ENCODE measurements at regions not wholly inside any gene's neighbourhood (a gene's known extent, or its start where the extent isn't known, plus 50 kb on each side); places are given as distances from the start of the nearest gene placed in this dataset.

GRCh38 chr4:145302725-145303124, 122.3 kb upstream of the OTUD4 start:
- H3K4me3 Mint-ChIP-seq, result no peak overlapping the region

GRCh38 chr4:145301386-145302080, 121.1 kb upstream of the OTUD4 start:
- Mint-ChIP-seq H3K36me3 (ENCODE audit: low read depth) (no peaks in the 10 kb centered on the region), H3K4me1 (ENCODE audit: low read depth) (peaks cover 20% of the 10 kb centered on the region)

More at GRCh38 chr4:145302725-145303124, 122.3 kb upstream of the OTUD4 start:
- H3K27me3 Mint-ChIP-seq, result peaks cover 1% of the 10 kb centered on the region
- H3K27ac Mint-ChIP-seq, result no peak overlapping the region
- TF ChIP-seq CTCF (IDR thresholded peaks at IDR 0.05), result no peak
- H3K36me3 Mint-ChIP-seq (ENCODE audit: low read depth), result no peaks in the 10 kb centered on the region
- H3K4me1 Mint-ChIP-seq (ENCODE audit: low read depth), result peaks cover 29% of the 10 kb centered on the region
- CTCF ChIA-PET, result no interaction called here
- no peaks in the 10 kb centered on the region for H3K9me3 Mint-ChIP-seq
- ATAC-seq (no peak), DNase-seq (no peak)
- POLR2A ChIA-PET, result no interaction called here
- intact Hi-C loops (cut with micrococcal nuclease), result loop anchor here (10.0 kb wide), 1 partner anchor 182 kb away; the partner anchor contains the start of gene SMAD1

GRCh38 chr4:145299380-145300076, 119.1 kb upstream of the OTUD4 start:
- H3K9me3 Mint-ChIP-seq, result no peaks in the 10 kb centered on the region
- peak; percentile 93 for ATAC-seq
- TF ChIP-seq CTCF (IDR thresholded peaks at IDR 0.05), result no peak
- H3K36me3 Mint-ChIP-seq (ENCODE audit: low read depth), result no peaks in the 10 kb centered on the region
- POLR2A ChIA-PET, result interaction anchor here (1.1 kb wide), 1 partner anchor 193 kb away, joined by 3 read pairs; no protein-coding TSS in a partner anchor
- peaks cover 15% of the 10 kb centered on the region for H3K27me3 Mint-ChIP-seq
- H3K27ac Mint-ChIP-seq, result no peak overlapping the region
- CTCF ChIA-PET, result no interaction called here
- peak; percentile 94 for DNase-seq
- H3K4me1 Mint-ChIP-seq (ENCODE audit: low read depth), result peaks cover 20% of the 10 kb centered on the region
- intact Hi-C loops (cut with micrococcal nuclease), result loop anchor here (10.0 kb wide), 1 partner anchor 185 kb away; the partner anchor contains the start of gene SMAD1
- H3K4me3 Mint-ChIP-seq, result peak overlapping the region; percentile 5

More at GRCh38 chr4:145301386-145302080, 121.1 kb upstream of the OTUD4 start:
- H3K27me3 Mint-ChIP-seq, result peaks cover 7% of the 10 kb centered on the region
- DNase-seq (no peak), ATAC-seq (no peak)
- intact Hi-C loops (cut with micrococcal nuclease), result loop anchor here (10.0 kb wide), 1 partner anchor 183 kb away; the partner anchor contains the start of gene SMAD1
- CTCF ChIA-PET, result no interaction called here
- POLR2A ChIA-PET, result no interaction called here
- H3K9me3 Mint-ChIP-seq, result no peaks in the 10 kb centered on the region
- no peak overlapping the region for H3K27ac Mint-ChIP-seq
- TF ChIP-seq CTCF (IDR thresholded peaks at IDR 0.05), result no peak
- H3K4me3 Mint-ChIP-seq, result no peak overlapping the region

- Mint-ChIP-seq H3K4me3 (no peak overlapping the region), H3K9me3 (no peaks in the 10 kb centered on the region), H3K27me3 (peaks cover 17% of the 10 kb centered on the region), H3K27ac (no peak overlapping the region), H3K36me3 (ENCODE audit: low read depth) (no peaks in the 10 kb centered on the region), H3K4me1 (ENCODE audit: low read depth) (peaks cover 17% of the 10 kb centered on the region)
- no peak for DNase-seq
- ATAC-seq, result no peak
- intact Hi-C loops (cut with micrococcal nuclease), result no loop called here
- ChIA-PET POLR2A (no interaction called here), CTCF (no interaction called here)
- TF ChIP-seq CTCF (IDR thresholded peaks at IDR 0.05), result no peak
These were observed 118.5 kb upstream of the OTUD4 start for GRCh38 chr4:145298885-145299284.

GRCh38 chr4:145297556-145297955, 117.2 kb upstream of the OTUD4 start:
- Mint-ChIP-seq H3K4me3 (no peak overlapping the region), H3K27me3 (peaks cover 15% of the 10 kb centered on the region), H3K27ac (no peak overlapping the region), H3K36me3 (ENCODE audit: low read depth) (no peaks in the 10 kb centered on the region), H3K4me1 (ENCODE audit: low read depth) (peaks cover 17% of the 10 kb centered on the region), H3K9me3 (no peaks in the 10 kb centered on the region)
- TF ChIP-seq CTCF (IDR thresholded peaks at IDR 0.05), result no peak
- intact Hi-C loops (cut with micrococcal nuclease), result no loop called here
- CTCF ChIA-PET, result no interaction called here
- POLR2A ChIA-PET, result no interaction called here
- ATAC-seq (no peak), DNase-seq (no peak)

All from activated CD8-positive, alpha-beta T cell treated with anti-CD3 and anti-CD28 coated beads for 36 hours (primary cell).